Spleen (tissue), 11 donors: ENCODE measurements at regions not wholly inside any gene's neighbourhood (a gene's known extent, or its start where the extent isn't known, plus 50 kb on each side); places are given as distances from the start of the nearest gene placed in this dataset.

Experiments used
- DNase-seq: peaks from one replicate; pipeline ENCODE4 v3.0.0-alpha.2; 2020
- H3K27ac ChIP-seq, 8 donors: fragments of 200-600 bp; sonication (generic) in 7 of 8; 1 replicate in 4 of 8; 2 replicates in 4 of 8; pipeline versions ENCODE4 v1.5.0 to v1.8.0; 2016 to 2021; ENCODE audit warnings: inconsistent platforms in 4 of 8, mild to moderate bottlenecking in 4 of 8, moderate library complexity in 1 of 8
- H3K27me3 ChIP-seq, 7 donors: fragments of 200-600 bp; sonication (generic) in 6 of 7; replicated peaks in 1 of 7; 1 replicate in 4 of 7; 2 replicates in 3 of 7; pipeline versions ENCODE4 v1.5.0 to v1.8.0; 2016 to 2021; ENCODE audit warnings: inconsistent platforms in 3 of 7, mild to moderate bottlenecking in 1 of 7
- H3K36me3 ChIP-seq, 6 donors: fragments of 200-600 bp; sonication (generic) in 5 of 6; 1 replicate in 4 of 6; 2 replicates in 2 of 6; pipeline versions ENCODE4 v1.5.0 to v1.8.0; 2016 to 2021; ENCODE audit warnings: inconsistent platforms in 2 of 6
- H3K4me1 ChIP-seq, 6 donors: fragments of 200-600 bp; sonication (generic) in 5 of 6; 1 replicate in 3 of 6; 2 replicates in 3 of 6; pipeline versions ENCODE4 v1.5.0 to v1.8.0; 2016 to 2021; ENCODE audit warnings: inconsistent platforms in 3 of 6
- H3K4me3 ChIP-seq, 8 donors: fragments of 200-600 bp; sonication (generic) in 7 of 8; 1 replicate in 4 of 8; 2 replicates in 4 of 8; pipeline versions ENCODE4 v1.5.0 to v1.8.0; 2016 to 2021; ENCODE audit warnings: inconsistent platforms in 4 of 8, mild to moderate bottlenecking in 4 of 8, moderate library complexity in 2 of 8
- H3K9me3 ChIP-seq, 8 donors: fragments of 200-600 bp; sonication (generic) in 7 of 8; 1 replicate in 4 of 8; 2 replicates in 4 of 8; pipeline versions ENCODE4 v1.5.0 to v1.8.0; 2016 to 2021; ENCODE audit warnings: inconsistent platforms in 4 of 8
- CTCF ChIP-seq, 11 experiments: fragments of 200-600 bp in 7 of 11; fragments of 450-650 bp in 4 of 11; sonication (generic) in 4 of 11; IDR thresholded peaks in 8 of 11; conservative IDR thresholded peaks in 3 of 11; 1 replicate in 7 of 11; 2 replicates in 4 of 11; pipeline versions ENCODE4 v1.4.0 to v1.8.0; 2016 to 2021; ENCODE audit warnings: antibody characterized with exemption in 11 of 11, inconsistent platforms in 4 of 11, mild to moderate bottlenecking in 1 of 11
- POLR2A ChIP-seq, 3 donors: fragments of 450-650 bp; IDR thresholded peaks; one replicate each; pipeline ENCODE4 v1.5.1; 2017; ENCODE audit warnings: antibody characterized with exemption in 3 of 3, mild to moderate bottlenecking in 1 of 3
- POLR2AphosphoS5 ChIP-seq, 3 donors: sonication (generic); formaldehyde crosslinking; IDR thresholded peaks; one replicate each; pipeline ENCODE4 v1.5.1; 2017; ENCODE audit warnings: antibody characterized with exemption in 3 of 3
- WGBS, 5 donors: extraction: QIAGEN DNeasy Blood & Tissue Kit in 3 of 5; methylation state at CpG; one replicate each; pipeline versions ENCODE4 v1.1.5 to v1.1.7; 2013 to 2018; 5-methylcytosine and 5-hydroxymethylcytosine counted together
- intact Hi-C: fragments of 100-400 bp; cut with DNase I; formaldehyde crosslinking; loops from one replicate; pipeline ENCODE4 v1.15.0; 2023; ENCODE audit warnings: low total_unique reads
- donor health status: healthy with polysubstance abuse.
- donor health status: DM: no; HTN: no; CAD: no; lungs with moderate emphysema.
- donor health status: DM: no; HTN: no; CAD: no.
- donor health status: Bipolar disorder and iron deficiency.
- donor health status: healthy.
- donor health status: DM: no; HTN: no; CAD: no.
- donor health status: DM: yes; HTN: yes; CAD: no.

GRCh38 chr13:77838271-77838670, 80.4 kb downstream of the EDNRB start:
- H3K27ac ChIP-seq, result no peak overlapping the region
- no peak for TF ChIP-seq CTCF (IDR thresholded peaks at IDR 0.05 in 8 of 11, conservative IDR thresholded peaks at IDR 0.05 in 3 of 11)
- TF ChIP-seq POLR2AphosphoS5 (IDR thresholded peaks at IDR 0.05), result no peak
- no peak for TF ChIP-seq POLR2A (IDR thresholded peaks at IDR 0.05)
- no peaks in the 10 kb centered on the region for H3K27me3 ChIP-seq
- intact Hi-C loops, result no loop called here
- DNase-seq, result no peak
- peaks cover 0 to 3% (median 0%) of the 10 kb centered on the region in 8 donors for H3K9me3 ChIP-seq
- H3K4me3 ChIP-seq, result no peak overlapping the region
- WGBS, 5 donors, result 75 to 91% (median 87%) methylated on average over 2 of the region's 2 CpGs
- no peaks in the 10 kb centered on the region for H3K36me3 ChIP-seq
- H3K4me1 ChIP-seq, result peaks cover 0 to 10% (median 0%) of the 10 kb centered on the region in 6 donors

- intact Hi-C loops, result no loop called here
- WGBS, 5 donors, result 34 to 71% (median 60%) methylated on average over 3 of the region's 3 CpGs
- Histone ChIP-seq H3K4me1 (peaks cover 0 to 19% (median 5%) of the 10 kb centered on the region in 6 donors), H3K27me3 (no peaks in the 10 kb centered on the region), H3K27ac (peak overlapping the region in 5 of 8 donors; percentile 36 to 75 (median 66)), H3K4me3 (no peak overlapping the region), H3K9me3 (peaks cover 0 to 3% (median 0%) of the 10 kb centered on the region in 8 donors), H3K36me3 (no peaks in the 10 kb centered on the region)
- TF ChIP-seq POLR2A (IDR thresholded peaks at IDR 0.05), result no peak
- TF ChIP-seq CTCF (IDR thresholded peaks at IDR 0.05 in 8 of 11, conservative IDR thresholded peaks at IDR 0.05 in 3 of 11), result no peak
- no peak for TF ChIP-seq POLR2AphosphoS5 (IDR thresholded peaks at IDR 0.05)
- no peak for DNase-seq
Measured at GRCh38 chr13:77836423-77836822, 82.2 kb downstream of the EDNRB start.

GRCh38 chr13:77833331-77833863, 85.2 kb downstream of the EDNRB start:
- H3K27me3 ChIP-seq, result no peaks in the 10 kb centered on the region
- H3K27ac ChIP-seq, result peak overlapping the region in 4 of 8 donors; percentile 41 to 78 (median 74)
- no peak for DNase-seq
- 46 to 68% (median 47%) methylated on average over 2 of the region's 2 CpGs for WGBS, 5 donors
- H3K4me3 ChIP-seq, result no peak overlapping the region
- no peaks in the 10 kb centered on the region for H3K9me3 ChIP-seq
- intact Hi-C loops, result no loop called here
- H3K4me1 ChIP-seq, result peaks cover 0 to 19% (median 5%) of the 10 kb centered on the region in 6 donors
- no peak for TF ChIP-seq CTCF (IDR thresholded peaks at IDR 0.05 in 8 of 11, conservative IDR thresholded peaks at IDR 0.05 in 3 of 11)
- no peak for TF ChIP-seq POLR2AphosphoS5 (IDR thresholded peaks at IDR 0.05)
- TF ChIP-seq POLR2A (IDR thresholded peaks at IDR 0.05), result no peak
- no peaks in the 10 kb centered on the region for H3K36me3 ChIP-seq

GRCh38 chr13:77832339-77833100, 86.1 kb downstream of the EDNRB start:
- peak overlapping the region in 5 of 8 donors; percentile 1 to 78 (median 70) for H3K27ac ChIP-seq
- intact Hi-C loops, result no loop called here
- no peaks in the 10 kb centered on the region for H3K27me3 ChIP-seq
- no peak for TF ChIP-seq POLR2A (IDR thresholded peaks at IDR 0.05)
- TF ChIP-seq POLR2AphosphoS5 (IDR thresholded peaks at IDR 0.05), result no peak
- no peak for TF ChIP-seq CTCF (IDR thresholded peaks at IDR 0.05 in 8 of 11, conservative IDR thresholded peaks at IDR 0.05 in 3 of 11)
- 83 to 92% (median 85%) methylated on average over 2 of the region's 2 CpGs for WGBS, 5 donors
- no peaks in the 10 kb centered on the region for H3K9me3 ChIP-seq
- H3K4me3 ChIP-seq, result no peak overlapping the region
- DNase-seq, result no peak
- no peaks in the 10 kb centered on the region for H3K36me3 ChIP-seq
- peaks cover 0 to 21% (median 5%) of the 10 kb centered on the region in 6 donors for H3K4me1 ChIP-seq
